OCI-LY1 (cell line): ENCODE measurements at regions not wholly inside any gene's neighbourhood (a gene's known extent, or its start where the extent isn't known, plus 50 kb on each side); places are given as distances from the start of the nearest gene placed in this dataset.

ENCODE experiments used
- H2AFZ ChIP-seq: fragments of 200-600 bp; sonication (generic), shearing (Covaris generic); 2 replicates; pipeline ENCODE4 v1.6.0; 2014; ENCODE audit warnings: antibody characterized with exemption, mild to moderate bottlenecking, low read length
- H3F3A ChIP-seq: fragments of 200-600 bp; sonication (generic), shearing (Covaris generic); 2 replicates; pipeline ENCODE4 v1.6.0; 2014; ENCODE audit warnings: mild to moderate bottlenecking, antibody characterized with exemption, low read length, moderate library complexity; ENCODE audit not compliant: insufficient read depth
- H3K27ac ChIP-seq: fragments of 200-600 bp; sonication (generic); 2 replicates; pipeline ENCODE4 v1.5.1; 2014; ENCODE audit warnings: low read length, mixed run types, mild to moderate bottlenecking, low read depth; ENCODE audit not compliant: poor library complexity, severe bottlenecking
- H3K27me3 ChIP-seq: fragments of 200-600 bp; sonication (generic); 2 replicates; pipeline ENCODE4 v1.6.0; 2014; ENCODE audit warnings: antibody characterized with exemption, mild to moderate bottlenecking, low read length, moderate library complexity; ENCODE audit not compliant: insufficient read depth
- H3K36me3 ChIP-seq: fragments of 200-600 bp; sonication (generic); 2 replicates; pipeline ENCODE4 v1.6.1; 2014; ENCODE audit warnings: mild to moderate bottlenecking, antibody characterized with exemption, low read length, moderate library complexity, mixed read lengths; ENCODE audit not compliant: insufficient read depth
- H3K4me1 ChIP-seq: fragments of 200-600 bp; sonication (generic); 2 replicates; pipeline ENCODE4 v1.5.1; 2014; ENCODE audit warnings: mild to moderate bottlenecking, low read length, moderate library complexity; ENCODE audit not compliant: insufficient read depth, severe bottlenecking
- H3K4me2 ChIP-seq: fragments of 200-600 bp; sonication (generic), shearing (Covaris generic); 2 replicates; pipeline ENCODE4 v1.6.1; 2014; ENCODE audit warnings: low read length
- H3K4me3 ChIP-seq: fragments of 200-600 bp; sonication (generic); 2 replicates; pipeline ENCODE4 v1.5.1; 2014; ENCODE audit warnings: low read length, low read depth, mild to moderate bottlenecking, mixed read lengths; ENCODE audit not compliant: poor library complexity, severe bottlenecking
- H3K79me2 ChIP-seq: fragments of 200-600 bp; shearing (Covaris generic); 2 replicates; pipeline ENCODE4 v1.6.1; 2016; ENCODE audit warnings: mixed run types, low read length, mixed read lengths; ENCODE audit not compliant: insufficient read depth
- H3K9ac ChIP-seq: fragments of 200-600 bp; sonication (generic), shearing (Covaris generic); 2 replicates; pipeline ENCODE4 v1.6.1; 2014; ENCODE audit warnings: mild to moderate bottlenecking, low read length, mixed read lengths
- H3K9me2 ChIP-seq: fragments of 200-600 bp; sonication (generic), shearing (Covaris generic); 2 replicates; pipeline ENCODE4 v1.6.1; 2014; ENCODE audit warnings: low read depth, mild to moderate bottlenecking, low read length, mixed read lengths
- H3K9me3 ChIP-seq: fragments of 200-600 bp; shearing (Covaris generic); 2 replicates; pipeline ENCODE4 v1.6.1; 2014; ENCODE audit warnings: low read length, mixed read lengths
- H4K20me1 ChIP-seq: fragments of 200-600 bp; sonication (generic), shearing (Covaris generic); 2 replicates; pipeline ENCODE4 v1.6.0; 2016; ENCODE audit warnings: mild to moderate bottlenecking, low read length; ENCODE audit not compliant: insufficient read depth
- EZH2 ChIP-seq: fragments of 200-600 bp; sonication (generic), shearing (Covaris generic); IDR thresholded peaks from 2 replicates; pipeline ENCODE4 v1.8.0; 2017; ENCODE audit warnings: borderline replicate concordance, mixed run types, mild to moderate bottlenecking, antibody characterized with exemption, low read length, moderate library complexity, mixed read lengths
- TF ChIP-seq, protein P1 (sequence below): fragments of 200-600 bp; sonication (generic), shearing (Covaris generic); IDR thresholded peaks from 2 replicates; pipeline ENCODE4 v1.5.1; 2017; ENCODE audit warnings: mild to moderate bottlenecking, antibody characterized with exemption, low read length, moderate library complexity, mixed read lengths

DNA sequence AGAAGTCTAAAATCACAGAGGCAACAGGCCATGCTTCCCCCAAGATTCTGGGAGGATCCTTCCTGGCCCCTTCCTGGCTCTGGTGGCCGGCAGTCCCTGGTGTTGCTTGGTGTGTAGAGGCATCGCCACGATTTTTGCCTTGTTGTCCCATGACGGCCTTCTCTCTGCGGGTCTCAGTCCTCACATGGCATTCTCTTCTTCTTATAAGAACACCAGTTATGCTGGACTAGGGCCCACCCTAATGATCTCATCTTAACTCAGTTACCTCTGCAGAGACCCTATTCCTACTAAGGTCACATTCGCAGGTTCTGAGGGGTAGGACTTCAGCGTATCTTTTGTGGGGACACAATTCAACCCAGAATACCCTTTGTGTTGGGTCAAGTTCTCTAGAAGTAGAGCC is 168.0 kb downstream of the LINC00237 start:
- Histone ChIP-seq H3K36me3 (no peaks in the 10 kb centered on the region), H3K79me2 (no peaks in the 10 kb centered on the region), H3K4me2 (no peak overlapping the region), H3K9me3 (no peaks in the 10 kb centered on the region), H3K9ac (no peak overlapping the region), H3F3A (no peaks in the 10 kb centered on the region), H3K4me3 (no peak overlapping the region), H4K20me1 (no peaks in the 10 kb centered on the region), H3K4me1 (no peaks in the 10 kb centered on the region), H3K9me2 (no peaks in the 10 kb centered on the region), H3K27ac (no peak overlapping the region), H3K27me3 (no peaks in the 10 kb centered on the region), H2AFZ (no peak overlapping the region)
- TF ChIP-seq, protein P1, sequence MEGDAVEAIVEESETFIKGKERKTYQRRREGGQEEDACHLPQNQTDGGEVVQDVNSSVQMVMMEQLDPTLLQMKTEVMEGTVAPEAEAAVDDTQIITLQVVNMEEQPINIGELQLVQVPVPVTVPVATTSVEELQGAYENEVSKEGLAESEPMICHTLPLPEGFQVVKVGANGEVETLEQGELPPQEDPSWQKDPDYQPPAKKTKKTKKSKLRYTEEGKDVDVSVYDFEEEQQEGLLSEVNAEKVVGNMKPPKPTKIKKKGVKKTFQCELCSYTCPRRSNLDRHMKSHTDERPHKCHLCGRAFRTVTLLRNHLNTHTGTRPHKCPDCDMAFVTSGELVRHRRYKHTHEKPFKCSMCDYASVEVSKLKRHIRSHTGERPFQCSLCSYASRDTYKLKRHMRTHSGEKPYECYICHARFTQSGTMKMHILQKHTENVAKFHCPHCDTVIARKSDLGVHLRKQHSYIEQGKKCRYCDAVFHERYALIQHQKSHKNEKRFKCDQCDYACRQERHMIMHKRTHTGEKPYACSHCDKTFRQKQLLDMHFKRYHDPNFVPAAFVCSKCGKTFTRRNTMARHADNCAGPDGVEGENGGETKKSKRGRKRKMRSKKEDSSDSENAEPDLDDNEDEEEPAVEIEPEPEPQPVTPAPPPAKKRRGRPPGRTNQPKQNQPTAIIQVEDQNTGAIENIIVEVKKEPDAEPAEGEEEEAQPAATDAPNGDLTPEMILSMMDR, result no peak
- no peak for TF ChIP-seq EZH2

DNA sequence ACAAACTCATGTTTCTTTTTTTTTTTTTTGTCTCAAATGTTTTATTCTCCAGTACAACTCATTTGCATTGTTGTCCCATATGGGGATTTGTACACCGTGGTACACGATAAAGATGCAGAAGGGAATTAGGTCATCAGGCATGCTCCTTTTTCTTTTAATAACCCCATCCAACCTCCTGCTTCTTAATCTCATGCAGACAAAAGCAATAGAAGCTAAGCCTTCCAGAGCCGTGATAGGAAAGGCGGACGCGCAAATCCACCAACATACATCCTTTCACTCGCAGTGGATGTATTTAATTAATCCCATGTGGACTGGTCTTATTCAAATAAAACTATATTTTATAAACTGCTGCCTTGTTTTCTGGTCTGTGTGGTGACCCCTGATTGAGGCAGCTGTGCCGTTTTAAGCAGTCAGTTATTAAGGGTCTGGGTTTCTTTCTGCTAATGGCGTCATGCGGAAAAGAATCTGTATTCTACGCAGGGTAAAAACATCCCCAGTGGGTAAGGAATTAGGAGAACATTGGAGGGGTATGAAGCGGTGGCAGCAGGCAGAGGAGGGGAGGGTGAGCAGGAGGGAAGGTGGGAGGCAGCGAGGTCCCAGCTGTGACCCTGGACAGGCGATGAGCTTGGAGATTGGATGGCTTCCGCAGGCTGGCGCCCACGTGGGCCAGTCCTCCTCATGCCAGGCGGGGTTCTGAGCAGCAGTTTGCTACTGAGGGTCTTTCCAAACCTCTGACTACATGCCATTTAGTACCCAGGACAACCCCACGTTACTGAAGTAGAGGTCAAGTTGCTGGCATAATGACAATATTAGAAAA is 172.8 kb downstream of the LINC00237 start:
- Histone ChIP-seq H4K20me1 (no peaks in the 10 kb centered on the region), H2AFZ (no peak overlapping the region), H3K27me3 (no peaks in the 10 kb centered on the region), H3K4me2 (no peak overlapping the region), H3K9ac (no peak overlapping the region), H3K79me2 (no peaks in the 10 kb centered on the region), H3K9me3 (no peaks in the 10 kb centered on the region), H3K27ac (no peak overlapping the region), H3K36me3 (no peaks in the 10 kb centered on the region), H3F3A (no peaks in the 10 kb centered on the region), H3K4me3 (no peak overlapping the region), H3K4me1 (no peaks in the 10 kb centered on the region), H3K9me2 (no peaks in the 10 kb centered on the region)
- TF ChIP-seq, protein P1, result no peak
- TF ChIP-seq EZH2, result no peak

DNA sequence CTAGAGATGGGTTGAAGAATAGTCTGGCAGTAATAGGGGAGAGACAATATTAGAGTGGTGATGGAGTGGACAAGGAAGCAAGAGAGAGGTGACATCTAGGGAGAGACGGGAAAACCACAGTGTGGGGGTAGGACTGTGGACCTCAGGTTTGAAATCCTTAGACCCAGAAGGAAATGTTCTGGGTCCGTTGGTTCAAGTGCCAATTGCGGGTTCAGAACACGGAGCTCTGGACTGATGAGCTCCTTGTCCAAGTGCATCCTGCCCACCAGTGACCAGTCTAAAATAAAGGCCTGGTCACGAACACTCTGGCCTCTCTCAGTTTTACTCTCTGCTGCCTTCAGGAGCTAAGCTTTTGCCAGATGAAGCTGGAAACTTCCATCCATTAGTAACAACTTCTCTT is 174.0 kb downstream of the LINC00237 start:
- H4K20me1 ChIP-seq, result no peaks in the 10 kb centered on the region
- H3K27ac ChIP-seq, result no peak overlapping the region
- H2AFZ ChIP-seq, result no peak overlapping the region
- H3K9ac ChIP-seq, result no peak overlapping the region
- H3K36me3 ChIP-seq, result no peaks in the 10 kb centered on the region
- no peaks in the 10 kb centered on the region for H3K9me2 ChIP-seq
- H3F3A ChIP-seq, result no peaks in the 10 kb centered on the region
- no peaks in the 10 kb centered on the region for H3K27me3 ChIP-seq
- H3K4me2 ChIP-seq, result no peak overlapping the region
- no peaks in the 10 kb centered on the region for H3K79me2 ChIP-seq
- H3K4me1 ChIP-seq, result no peaks in the 10 kb centered on the region
- H3K4me3 ChIP-seq, result no peak overlapping the region
- no peaks in the 10 kb centered on the region for H3K9me3 ChIP-seq
- TF ChIP-seq, protein P1, result no peak
- TF ChIP-seq EZH2, result no peak
